Ishikawa (cell line): ENCODE measurements at regions not wholly inside any gene's neighbourhood (a gene's known extent, or its start where the extent isn't known, plus 50 kb on each side); places are given as distances from the start of the nearest gene placed in this dataset.

Experiments
- CEBPB ChIP-seq: IDR thresholded peaks from 2 replicates; pipeline ENCODE4 v1.6.1; 2012
- CREB1 ChIP-seq: IDR thresholded peaks from 2 replicates; pipeline ENCODE4 v1.6.1; 2012; ENCODE audit warnings: low read depth
- EGR1 ChIP-seq: IDR thresholded peaks from 2 replicates; pipeline ENCODE4 v1.6.1; 2012
- EP300 ChIP-seq: IDR thresholded peaks from 2 replicates; pipeline ENCODE4 v1.6.1; 2012; ENCODE audit warnings: borderline replicate concordance
- FOXM1 ChIP-seq: IDR thresholded peaks from 2 replicates; pipeline ENCODE4 v1.6.1; 2012; ENCODE audit warnings: low read depth, borderline replicate concordance
- NFIC ChIP-seq: IDR thresholded peaks from 2 replicates; pipeline ENCODE4 v1.6.1; 2012
- RAD21 ChIP-seq: IDR thresholded peaks from 2 replicates; pipeline ENCODE4 v1.6.1; 2012; ENCODE audit warnings: low read depth
- TAF1 ChIP-seq: IDR thresholded peaks from 2 replicates; pipeline ENCODE4 v1.6.1; 2012; ENCODE audit warnings: low read depth, mild to moderate bottlenecking
- TCF12 ChIP-seq: IDR thresholded peaks from 2 replicates; pipeline ENCODE4 v1.6.1; 2012; ENCODE audit warnings: low read depth
- TEAD4 ChIP-seq: IDR thresholded peaks from 2 replicates; pipeline ENCODE4 v1.6.1; 2012
- YY1 ChIP-seq: IDR thresholded peaks from 2 replicates; pipeline ENCODE4 v1.6.1; 2012; ENCODE audit warnings: low read depth
- ZBTB7A ChIP-seq: IDR thresholded peaks from 2 replicates; pipeline ENCODE4 v1.6.1; 2012; ENCODE audit warnings: low read depth
- TF ChIP-seq, protein P1 (sequence below): IDR thresholded peaks from 2 replicates; pipeline ENCODE4 v1.6.1; 2012; ENCODE audit warnings: low read depth, mild to moderate bottlenecking
- TF ChIP-seq, protein P2 (sequence below): IDR thresholded peaks from 2 replicates; pipeline ENCODE4 v1.6.1; 2012
- TF ChIP-seq, protein P3 (sequence below): IDR thresholded peaks from 2 replicates; pipeline ENCODE4 v1.6.1; 2012

DNA sequence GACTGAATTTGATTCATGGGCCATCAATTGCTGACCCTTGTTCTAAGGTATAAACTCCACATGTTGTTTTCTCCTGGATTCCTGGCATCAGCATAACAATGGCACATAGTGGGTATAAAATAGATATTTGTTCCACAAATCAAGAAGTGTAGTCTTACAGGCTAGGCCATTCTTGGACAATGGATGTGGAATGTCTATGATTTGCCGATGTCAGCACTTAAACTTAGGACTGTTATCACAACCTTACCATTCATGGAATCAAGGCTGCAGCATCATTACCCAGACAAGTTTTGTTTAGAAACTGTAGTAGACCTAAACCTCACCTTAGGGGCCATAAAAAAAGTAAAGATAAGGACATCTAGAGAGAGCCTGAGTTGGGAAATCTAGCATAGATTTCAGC lies 680.0 kb downstream of the BRINP1 start:
- TF ChIP-seq NFIC, result no peak
- TF ChIP-seq, protein P1, sequence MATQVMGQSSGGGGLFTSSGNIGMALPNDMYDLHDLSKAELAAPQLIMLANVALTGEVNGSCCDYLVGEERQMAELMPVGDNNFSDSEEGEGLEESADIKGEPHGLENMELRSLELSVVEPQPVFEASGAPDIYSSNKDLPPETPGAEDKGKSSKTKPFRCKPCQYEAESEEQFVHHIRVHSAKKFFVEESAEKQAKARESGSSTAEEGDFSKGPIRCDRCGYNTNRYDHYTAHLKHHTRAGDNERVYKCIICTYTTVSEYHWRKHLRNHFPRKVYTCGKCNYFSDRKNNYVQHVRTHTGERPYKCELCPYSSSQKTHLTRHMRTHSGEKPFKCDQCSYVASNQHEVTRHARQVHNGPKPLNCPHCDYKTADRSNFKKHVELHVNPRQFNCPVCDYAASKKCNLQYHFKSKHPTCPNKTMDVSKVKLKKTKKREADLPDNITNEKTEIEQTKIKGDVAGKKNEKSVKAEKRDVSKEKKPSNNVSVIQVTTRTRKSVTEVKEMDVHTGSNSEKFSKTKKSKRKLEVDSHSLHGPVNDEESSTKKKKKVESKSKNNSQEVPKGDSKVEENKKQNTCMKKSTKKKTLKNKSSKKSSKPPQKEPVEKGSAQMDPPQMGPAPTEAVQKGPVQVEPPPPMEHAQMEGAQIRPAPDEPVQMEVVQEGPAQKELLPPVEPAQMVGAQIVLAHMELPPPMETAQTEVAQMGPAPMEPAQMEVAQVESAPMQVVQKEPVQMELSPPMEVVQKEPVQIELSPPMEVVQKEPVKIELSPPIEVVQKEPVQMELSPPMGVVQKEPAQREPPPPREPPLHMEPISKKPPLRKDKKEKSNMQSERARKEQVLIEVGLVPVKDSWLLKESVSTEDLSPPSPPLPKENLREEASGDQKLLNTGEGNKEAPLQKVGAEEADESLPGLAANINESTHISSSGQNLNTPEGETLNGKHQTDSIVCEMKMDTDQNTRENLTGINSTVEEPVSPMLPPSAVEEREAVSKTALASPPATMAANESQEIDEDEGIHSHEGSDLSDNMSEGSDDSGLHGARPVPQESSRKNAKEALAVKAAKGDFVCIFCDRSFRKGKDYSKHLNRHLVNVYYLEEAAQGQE, result no peak
- no peak for TF ChIP-seq TEAD4
- no peak for TF ChIP-seq RAD21
- TF ChIP-seq YY1, result no peak
- TF ChIP-seq, protein P2, sequence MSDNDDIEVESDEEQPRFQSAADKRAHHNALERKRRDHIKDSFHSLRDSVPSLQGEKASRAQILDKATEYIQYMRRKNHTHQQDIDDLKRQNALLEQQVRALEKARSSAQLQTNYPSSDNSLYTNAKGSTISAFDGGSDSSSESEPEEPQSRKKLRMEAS, result no peak

DNA sequence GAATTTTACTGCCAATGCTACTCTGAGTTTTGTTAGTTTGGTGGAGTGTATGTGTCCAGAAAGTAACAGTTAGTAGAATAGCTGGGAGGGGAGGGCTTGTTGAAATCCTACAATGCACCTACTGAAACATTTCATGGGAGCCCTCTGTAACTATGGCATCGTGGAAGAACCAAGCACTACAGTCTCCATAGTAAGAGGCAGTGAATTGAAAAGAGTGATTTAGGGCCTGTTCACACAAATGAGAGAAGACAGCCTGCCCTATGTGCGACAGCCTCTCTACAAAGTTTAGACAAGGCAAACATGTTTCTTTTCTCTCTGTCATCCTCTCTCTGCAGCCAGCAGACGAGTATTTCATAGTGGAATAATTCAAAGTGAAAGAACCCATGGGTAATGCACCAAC lies 676.6 kb downstream of the BRINP1 start:
- TF ChIP-seq CEBPB (no peak), TAF1 (no peak), TEAD4 (no peak), ZBTB7A (no peak)
- TF ChIP-seq, protein P1, result no peak

DNA sequence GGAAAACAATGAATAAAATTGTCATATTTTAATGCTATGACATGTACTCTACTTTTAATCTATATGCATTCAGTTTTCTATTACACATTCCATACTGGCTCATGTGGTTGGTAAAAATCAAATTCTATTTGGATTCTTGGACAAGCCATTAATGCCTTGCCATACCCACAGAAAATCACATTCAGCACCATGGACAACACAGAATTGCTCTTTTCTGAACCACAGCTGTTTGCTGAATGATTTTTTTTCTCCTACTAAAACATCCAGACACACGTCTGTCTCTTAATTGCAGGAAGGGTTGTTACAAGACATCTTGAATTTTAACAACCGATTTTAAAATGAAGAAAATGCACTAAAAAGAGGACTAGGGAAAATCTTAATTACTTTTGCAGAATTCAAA lies 675.6 kb downstream of the BRINP1 start:
- TF ChIP-seq, protein P1, result peak; percentile 81
- no peak for TF ChIP-seq CEBPB

DNA sequence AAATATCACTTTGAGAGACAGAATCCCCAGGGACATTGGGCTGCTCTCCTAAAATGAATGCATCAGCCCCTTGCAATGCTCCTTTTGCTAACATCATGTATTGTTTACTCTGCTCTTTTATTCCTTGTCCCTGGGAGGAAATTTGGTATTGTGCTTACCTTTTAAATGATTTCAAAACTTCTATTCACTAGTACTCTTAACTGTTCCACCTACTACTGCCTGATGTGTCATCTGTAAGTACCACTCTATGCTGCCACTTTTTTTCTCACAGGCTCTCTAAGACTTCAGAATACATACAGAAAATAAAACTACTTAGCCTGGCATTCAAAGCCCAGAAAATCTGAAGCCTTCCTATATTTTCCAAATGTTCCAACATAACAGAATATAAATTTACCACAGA lies 667.2 kb downstream of the BRINP1 start:
- TF ChIP-seq TCF12 (no peak), TAF1 (no peak), ZBTB7A (no peak), NFIC (no peak), TEAD4 (no peak), EGR1 (no peak), EP300 (no peak), RAD21 (no peak), CEBPB (no peak), YY1 (no peak), CREB1 (no peak), FOXM1 (no peak)
- TF ChIP-seq, protein P3, sequence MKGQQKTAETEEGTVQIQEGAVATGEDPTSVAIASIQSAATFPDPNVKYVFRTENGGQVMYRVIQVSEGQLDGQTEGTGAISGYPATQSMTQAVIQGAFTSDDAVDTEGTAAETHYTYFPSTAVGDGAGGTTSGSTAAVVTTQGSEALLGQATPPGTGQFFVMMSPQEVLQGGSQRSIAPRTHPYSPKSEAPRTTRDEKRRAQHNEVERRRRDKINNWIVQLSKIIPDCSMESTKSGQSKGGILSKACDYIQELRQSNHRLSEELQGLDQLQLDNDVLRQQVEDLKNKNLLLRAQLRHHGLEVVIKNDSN, result no peak
- TF ChIP-seq, protein P2, result no peak
- TF ChIP-seq, protein P1, result no peak

DNA sequence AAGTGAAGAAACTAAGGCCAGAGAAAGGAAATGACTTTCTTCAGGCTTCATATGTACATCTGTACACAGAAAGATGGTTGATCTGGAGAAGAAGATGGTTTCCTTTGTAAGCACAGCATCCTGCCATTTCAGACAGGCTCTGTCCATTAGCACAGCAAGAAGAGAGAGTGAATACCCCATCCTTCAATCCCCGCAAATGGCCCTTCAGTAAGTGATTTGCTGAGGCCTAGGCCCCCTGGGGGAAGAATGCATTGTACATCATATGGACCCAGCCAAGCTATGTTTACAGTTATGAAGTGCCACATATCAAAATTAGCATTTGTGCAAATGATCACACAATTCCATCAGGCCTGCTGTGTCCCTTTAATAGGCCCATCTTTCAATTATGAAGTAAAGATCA lies 657.4 kb downstream of the BRINP1 start:
- no peak for TF ChIP-seq TCF12
